OCI-LY1 (cell line): ENCODE measurements at regions not wholly inside any gene's neighbourhood (a gene's known extent, or its start where the extent isn't known, plus 50 kb on each side); places are given as distances from the start of the nearest gene placed in this dataset.

ENCODE experiments used
- H2AFZ ChIP-seq: fragments of 200-600 bp; sonication (generic), shearing (Covaris generic); 2 replicates; pipeline ENCODE4 v1.6.0; 2014; ENCODE audit warnings: antibody characterized with exemption, mild to moderate bottlenecking, low read length
- H3F3A ChIP-seq: fragments of 200-600 bp; sonication (generic), shearing (Covaris generic); 2 replicates; pipeline ENCODE4 v1.6.0; 2014; ENCODE audit warnings: mild to moderate bottlenecking, antibody characterized with exemption, low read length, moderate library complexity; ENCODE audit not compliant: insufficient read depth
- H3K27ac ChIP-seq: fragments of 200-600 bp; sonication (generic); 2 replicates; pipeline ENCODE4 v1.5.1; 2014; ENCODE audit warnings: low read length, mixed run types, mild to moderate bottlenecking, low read depth; ENCODE audit not compliant: poor library complexity, severe bottlenecking
- H3K27me3 ChIP-seq: fragments of 200-600 bp; sonication (generic); 2 replicates; pipeline ENCODE4 v1.6.0; 2014; ENCODE audit warnings: antibody characterized with exemption, mild to moderate bottlenecking, low read length, moderate library complexity; ENCODE audit not compliant: insufficient read depth
- H3K36me3 ChIP-seq: fragments of 200-600 bp; sonication (generic); 2 replicates; pipeline ENCODE4 v1.6.1; 2014; ENCODE audit warnings: mild to moderate bottlenecking, antibody characterized with exemption, low read length, moderate library complexity, mixed read lengths; ENCODE audit not compliant: insufficient read depth
- H3K4me1 ChIP-seq: fragments of 200-600 bp; sonication (generic); 2 replicates; pipeline ENCODE4 v1.5.1; 2014; ENCODE audit warnings: mild to moderate bottlenecking, low read length, moderate library complexity; ENCODE audit not compliant: insufficient read depth, severe bottlenecking
- H3K4me2 ChIP-seq: fragments of 200-600 bp; sonication (generic), shearing (Covaris generic); 2 replicates; pipeline ENCODE4 v1.6.1; 2014; ENCODE audit warnings: low read length
- H3K4me3 ChIP-seq: fragments of 200-600 bp; sonication (generic); 2 replicates; pipeline ENCODE4 v1.5.1; 2014; ENCODE audit warnings: low read length, low read depth, mild to moderate bottlenecking, mixed read lengths; ENCODE audit not compliant: poor library complexity, severe bottlenecking
- H3K79me2 ChIP-seq: fragments of 200-600 bp; shearing (Covaris generic); 2 replicates; pipeline ENCODE4 v1.6.1; 2016; ENCODE audit warnings: mixed run types, low read length, mixed read lengths; ENCODE audit not compliant: insufficient read depth
- H3K9ac ChIP-seq: fragments of 200-600 bp; sonication (generic), shearing (Covaris generic); 2 replicates; pipeline ENCODE4 v1.6.1; 2014; ENCODE audit warnings: mild to moderate bottlenecking, low read length, mixed read lengths
- H3K9me2 ChIP-seq: fragments of 200-600 bp; sonication (generic), shearing (Covaris generic); 2 replicates; pipeline ENCODE4 v1.6.1; 2014; ENCODE audit warnings: low read depth, mild to moderate bottlenecking, low read length, mixed read lengths
- H3K9me3 ChIP-seq: fragments of 200-600 bp; shearing (Covaris generic); 2 replicates; pipeline ENCODE4 v1.6.1; 2014; ENCODE audit warnings: low read length, mixed read lengths
- H4K20me1 ChIP-seq: fragments of 200-600 bp; sonication (generic), shearing (Covaris generic); 2 replicates; pipeline ENCODE4 v1.6.0; 2016; ENCODE audit warnings: mild to moderate bottlenecking, low read length; ENCODE audit not compliant: insufficient read depth
- CTCF ChIP-seq: fragments of 200-600 bp; sonication (generic), shearing (Covaris generic); IDR thresholded peaks from 2 replicates; pipeline ENCODE4 v1.5.1; 2017; ENCODE audit warnings: mild to moderate bottlenecking, antibody characterized with exemption, low read length, moderate library complexity, mixed read lengths
- EZH2 ChIP-seq: fragments of 200-600 bp; sonication (generic), shearing (Covaris generic); IDR thresholded peaks from 2 replicates; pipeline ENCODE4 v1.8.0; 2017; ENCODE audit warnings: borderline replicate concordance, mixed run types, mild to moderate bottlenecking, antibody characterized with exemption, low read length, moderate library complexity, mixed read lengths

- H3K9ac ChIP-seq: no peak overlapping the region
- no peaks in the 10 kb centered on the region for H3K4me1 ChIP-seq
- H3K4me2 ChIP-seq: no peak overlapping the region
- no peaks in the 10 kb centered on the region for H3K9me2 ChIP-seq
- H4K20me1 ChIP-seq: no peaks in the 10 kb centered on the region
- no peak overlapping the region for H2AFZ ChIP-seq
- H3K27ac ChIP-seq: no peak overlapping the region
- TF ChIP-seq CTCF: no peak
- TF ChIP-seq EZH2: no peak
- no peaks in the 10 kb centered on the region for H3K27me3 ChIP-seq
- H3F3A ChIP-seq: no peaks in the 10 kb centered on the region
- no peaks in the 10 kb centered on the region for H3K9me3 ChIP-seq
- no peak overlapping the region for H3K4me3 ChIP-seq
- no peaks in the 10 kb centered on the region for H3K79me2 ChIP-seq
- H3K36me3 ChIP-seq: no peaks in the 10 kb centered on the region
Observed at GRCh38 chr2:67313536-67313935, 83.6 kb upstream of the ETAA1 start.

- Histone ChIP-seq H4K20me1 (no peaks in the 10 kb centered on the region), H3K79me2 (no peaks in the 10 kb centered on the region), H3K9me2 (no peaks in the 10 kb centered on the region), H3K27me3 (no peaks in the 10 kb centered on the region), H3F3A (no peaks in the 10 kb centered on the region), H3K4me3 (no peak overlapping the region), H3K9ac (no peak overlapping the region), H2AFZ (no peak overlapping the region), H3K27ac (no peak overlapping the region), H3K9me3 (no peaks in the 10 kb centered on the region), H3K4me1 (no peaks in the 10 kb centered on the region), H3K36me3 (no peaks in the 10 kb centered on the region), H3K4me2 (no peak overlapping the region)
- TF ChIP-seq EZH2 (no peak), CTCF (no peak)
Observed at GRCh38 chr2:67318031-67318430, 79.1 kb upstream of the ETAA1 start.

- no peak for TF ChIP-seq EZH2
- TF ChIP-seq CTCF: no peak
Observed at GRCh38 chr2:67318563-67318962, 78.6 kb upstream of the ETAA1 start.

More at GRCh38 chr2:67318563-67318962, 78.6 kb upstream of the ETAA1 start:
- Histone ChIP-seq H3K36me3 (no peaks in the 10 kb centered on the region), H2AFZ (no peak overlapping the region), H3K4me2 (no peak overlapping the region), H3K27me3 (no peaks in the 10 kb centered on the region), H3F3A (no peaks in the 10 kb centered on the region), H3K4me1 (no peaks in the 10 kb centered on the region), H3K27ac (no peak overlapping the region), H4K20me1 (no peaks in the 10 kb centered on the region), H3K9me2 (no peaks in the 10 kb centered on the region), H3K9me3 (no peaks in the 10 kb centered on the region), H3K79me2 (no peaks in the 10 kb centered on the region), H3K4me3 (no peak overlapping the region), H3K9ac (no peak overlapping the region)
